Mesenchymal stem cell (in vitro differentiated cells and primary cell): ENCODE measurements at regions not wholly inside any gene's neighbourhood (a gene's known extent, or its start where the extent isn't known, plus 50 kb on each side); places are given as distances from the start of the nearest gene placed in this dataset.

Experiments
- DNase-seq: peaks from one replicate; pipeline ENCODE4 v3.0.0-alpha.2; 2013
- H2AFZ ChIP-seq: one replicate; pipeline ENCODE4 v1.6.1; 2013; ENCODE audit warnings: low read depth, mild to moderate bottlenecking, control low read depth, inconsistent platforms, low read length, moderate library complexity
- H2AK5ac ChIP-seq: 2 replicates; pipeline ENCODE4 v1.6.1; 2013; ENCODE audit warnings: low read length, moderate library complexity, mild to moderate bottlenecking, inconsistent platforms; ENCODE audit not compliant: severe bottlenecking
- H2BK120ac ChIP-seq: one replicate; pipeline ENCODE4 v1.6.1; 2013; ENCODE audit warnings: low read depth, mild to moderate bottlenecking, inconsistent platforms, low read length, moderate library complexity
- H2BK12ac ChIP-seq, 2 experiments: one replicate each; pipeline ENCODE4 v1.6.1; 2013; ENCODE audit warnings: inconsistent platforms in 2 of 2, low read length in 2 of 2, mild to moderate bottlenecking in 2 of 2, moderate library complexity in 2 of 2, control low read depth in 1 of 2
- H2BK15ac ChIP-seq: one replicate; pipeline ENCODE4 v1.6.1; 2013; ENCODE audit warnings: mild to moderate bottlenecking, low read depth, inconsistent platforms; ENCODE audit not compliant: poor library complexity, severe bottlenecking
- H2BK5ac ChIP-seq: 2 replicates; pipeline ENCODE4 v1.6.1; 2013; ENCODE audit warnings: low read depth, mild to moderate bottlenecking, low read length, control low read depth, inconsistent platforms; ENCODE audit not compliant: poor library complexity, severe bottlenecking
- H3K14ac ChIP-seq, 2 experiments: one replicate each; pipeline ENCODE4 v1.6.1; 2013; ENCODE audit warnings: inconsistent platforms in 2 of 2, low read length in 2 of 2, control low read depth in 1 of 2, mild to moderate bottlenecking in 1 of 2, moderate library complexity in 1 of 2
- H3K18ac ChIP-seq, 2 experiments: one replicate each; pipeline ENCODE4 v1.6.1; 2013; ENCODE audit warnings: inconsistent platforms in 2 of 2, low read length in 2 of 2, control low read depth in 1 of 2, low read depth in 1 of 2, mild to moderate bottlenecking in 1 of 2
- H3K23ac ChIP-seq, 2 experiments: one replicate each; pipeline ENCODE4 v1.6.1; 2013; ENCODE audit warnings: inconsistent platforms in 2 of 2, low read length in 2 of 2, mild to moderate bottlenecking in 2 of 2, moderate library complexity in 2 of 2, control low read depth in 1 of 2
- H3K27ac ChIP-seq: 2 replicates; pipeline ENCODE4 v1.5.1; 2013; ENCODE audit warnings: mild to moderate bottlenecking, moderate library complexity, low read length, control low read depth, inconsistent platforms; ENCODE audit not compliant: poor library complexity, severe bottlenecking
- H3K27me3 ChIP-seq, 2 experiments: 2 replicates each; pipeline versions ENCODE4 v1.6.1 to v1.7.0; 2013; ENCODE audit warnings: low read length in 2 of 2, mild to moderate bottlenecking in 2 of 2, moderate library complexity in 2 of 2, control low read depth in 1 of 2, inconsistent platforms in 1 of 2; ENCODE audit not compliant: control insufficient read depth in 1 of 2, insufficient read depth in 1 of 2
- H3K36me3 ChIP-seq, 2 experiments: 2 replicates each; pipeline versions ENCODE4 v1.6.1 to v1.7.0; 2013; ENCODE audit warnings: low read length in 2 of 2, control low read depth in 1 of 2, inconsistent platforms in 1 of 2, low read depth in 1 of 2, mild to moderate bottlenecking in 1 of 2; ENCODE audit not compliant: insufficient read depth in 2 of 2, control insufficient read depth in 1 of 2
- H3K4ac ChIP-seq, 2 experiments: one replicate each; pipeline ENCODE4 v1.6.1; 2013; ENCODE audit warnings: inconsistent platforms in 2 of 2, low read length in 2 of 2, mild to moderate bottlenecking in 2 of 2, moderate library complexity in 2 of 2, control low read depth in 1 of 2, low read depth in 1 of 2
- H3K4me1 ChIP-seq: 2 replicates; pipeline ENCODE4 v1.6.1; 2013; ENCODE audit warnings: low read depth, low read length, control low read depth; ENCODE audit not compliant: control insufficient read depth, insufficient read depth
- H3K4me2 ChIP-seq: 2 replicates; pipeline ENCODE4 v1.6.1; 2013; ENCODE audit warnings: low read length, mild to moderate bottlenecking, inconsistent platforms; ENCODE audit not compliant: poor library complexity, severe bottlenecking
- H3K4me3 ChIP-seq, 2 experiments: 2 replicates each; pipeline versions ENCODE4 v1.5.1 to v1.7.0; 2013; ENCODE audit warnings: low read length in 2 of 2, mild to moderate bottlenecking in 2 of 2, control low read depth in 1 of 2, low read depth in 1 of 2; ENCODE audit not compliant: insufficient read depth in 1 of 2
- H3K79me1 ChIP-seq: replicated peaks from 2 replicates; pipeline ENCODE4 v1.6.1; 2013; ENCODE audit warnings: mild to moderate bottlenecking, control low read depth, low read length, inconsistent platforms; ENCODE audit not compliant: poor library complexity, severe bottlenecking
- H3K9ac ChIP-seq: 2 replicates; pipeline ENCODE4 v1.7.0; 2013; ENCODE audit warnings: mild to moderate bottlenecking, low read length, moderate library complexity
- H3K9me3 ChIP-seq: 2 replicates; pipeline ENCODE4 v1.7.0; 2013; ENCODE audit warnings: mild to moderate bottlenecking, low read length; ENCODE audit not compliant: control insufficient read depth
- H4K8ac ChIP-seq: one replicate; pipeline ENCODE4 v1.6.1; 2013; ENCODE audit warnings: inconsistent platforms, mild to moderate bottlenecking, low read length, moderate library complexity
- H4K91ac ChIP-seq: one replicate; pipeline ENCODE4 v1.6.1; 2013; ENCODE audit warnings: mild to moderate bottlenecking, low read length, inconsistent platforms
- WGBS: methylation state at CpG from one replicate; pipeline ENCODE4 v1.1.7; 2013; ENCODE audit warnings: mixed read lengths; 5-methylcytosine and 5-hydroxymethylcytosine counted together

DNA sequence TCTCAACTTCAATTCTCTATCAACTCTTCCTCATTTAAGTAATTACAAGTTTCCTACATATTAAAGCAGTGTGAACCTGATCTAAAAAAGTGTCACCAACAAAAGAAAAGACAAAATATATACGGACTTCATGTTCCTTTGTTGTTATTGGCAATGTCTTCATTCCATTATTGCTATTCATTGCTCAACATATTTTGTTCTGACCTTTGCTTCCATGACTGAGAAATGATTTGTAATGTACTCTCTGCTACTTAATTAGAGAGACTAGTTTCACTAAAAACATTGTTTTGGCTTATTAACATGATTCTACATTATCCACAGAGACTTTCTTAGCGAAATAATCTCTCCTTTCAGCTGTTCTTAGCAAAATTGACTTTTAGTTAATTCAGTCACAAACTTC is 657.2 kb upstream of the ROBO1 start:
- H3K23ac ChIP-seq, result no peak overlapping the region
- no peak overlapping the region for H3K14ac ChIP-seq
- no peak for DNase-seq
- no peak overlapping the region for H2AFZ ChIP-seq
- no peak overlapping the region for H2BK12ac ChIP-seq
- H3K4ac ChIP-seq, result no peak overlapping the region
- no peaks in the 10 kb centered on the region for H3K27me3 ChIP-seq
- H3K9me3 ChIP-seq, result no peaks in the 10 kb centered on the region
- H2AK5ac ChIP-seq, result no peak overlapping the region
- no peaks in the 10 kb centered on the region for H3K79me1 ChIP-seq
- no peak overlapping the region for H2BK120ac ChIP-seq
- no peak overlapping the region for H2BK15ac ChIP-seq
- no peak overlapping the region for H3K9ac ChIP-seq
- H4K91ac ChIP-seq, result no peak overlapping the region
- no peak overlapping the region for H3K4me3 ChIP-seq
- no peak overlapping the region for H3K4me2 ChIP-seq
- H4K8ac ChIP-seq, result no peak overlapping the region
- no peaks in the 10 kb centered on the region for H3K4me1 ChIP-seq
- no peak overlapping the region for H3K27ac ChIP-seq
- H3K18ac ChIP-seq, result no peak overlapping the region
- no peak overlapping the region for H2BK5ac ChIP-seq
- H3K36me3 ChIP-seq, result no peaks in the 10 kb centered on the region
- WGBS, result 75% methylated on average over 1 of the region's 2 CpGs

DNA sequence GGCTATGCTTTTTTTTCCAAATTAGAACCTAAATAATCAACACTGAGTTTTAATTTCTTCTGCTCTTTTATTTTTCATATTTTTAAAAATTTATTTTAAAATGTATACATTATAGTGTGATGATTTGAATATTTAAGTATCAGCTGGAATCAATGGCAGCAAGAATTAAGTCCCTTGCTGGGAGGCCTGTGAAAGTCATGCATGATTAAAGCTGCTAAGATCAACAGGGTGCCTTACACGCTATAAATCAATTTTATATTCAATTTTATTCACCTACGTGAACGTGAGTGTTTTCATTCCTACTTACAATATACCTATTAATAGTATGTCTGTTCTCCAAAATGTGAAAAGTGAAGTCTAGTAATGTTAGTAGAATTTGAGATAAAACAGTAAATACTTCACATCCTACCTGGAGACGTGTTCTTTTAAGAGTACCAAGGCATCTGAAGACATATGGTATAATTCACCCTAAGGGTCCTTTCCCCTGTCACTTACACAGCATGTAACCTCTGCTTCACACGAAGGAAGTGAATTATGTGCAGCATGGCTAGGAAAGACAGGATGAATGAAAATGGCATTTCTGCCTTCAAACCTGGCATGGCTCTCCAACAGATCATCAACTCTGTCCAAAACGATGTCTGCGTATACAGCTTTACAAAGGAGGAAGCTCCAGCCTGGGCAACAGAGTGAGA is 640.4 kb upstream of the ROBO1 start:
- H3K27ac ChIP-seq, result no peak overlapping the region
- no peaks in the 10 kb centered on the region for H3K36me3 ChIP-seq
- no peak overlapping the region for H2AFZ ChIP-seq
- no peak overlapping the region for H2BK5ac ChIP-seq
- H2AK5ac ChIP-seq, result no peak overlapping the region
- no peak overlapping the region for H3K18ac ChIP-seq
- no peak overlapping the region for H4K8ac ChIP-seq
- DNase-seq, result no peak
- no peak overlapping the region for H3K23ac ChIP-seq
- no peaks in the 10 kb centered on the region for H3K27me3 ChIP-seq
- H3K4ac ChIP-seq, result no peak overlapping the region
- no peaks in the 10 kb centered on the region for H3K4me1 ChIP-seq
- H3K4me3 ChIP-seq, result no peak overlapping the region
- 71% methylated on average over 4 of the region's 7 CpGs for WGBS
- no peak overlapping the region for H4K91ac ChIP-seq
- H3K79me1 ChIP-seq, result no peaks in the 10 kb centered on the region
- H3K14ac ChIP-seq, result no peak overlapping the region
- no peak overlapping the region for H2BK12ac ChIP-seq
- no peaks in the 10 kb centered on the region for H3K9me3 ChIP-seq
- no peak overlapping the region for H3K4me2 ChIP-seq
- H2BK15ac ChIP-seq, result no peak overlapping the region
- H3K9ac ChIP-seq, result no peak overlapping the region
- H2BK120ac ChIP-seq, result no peak overlapping the region

DNA sequence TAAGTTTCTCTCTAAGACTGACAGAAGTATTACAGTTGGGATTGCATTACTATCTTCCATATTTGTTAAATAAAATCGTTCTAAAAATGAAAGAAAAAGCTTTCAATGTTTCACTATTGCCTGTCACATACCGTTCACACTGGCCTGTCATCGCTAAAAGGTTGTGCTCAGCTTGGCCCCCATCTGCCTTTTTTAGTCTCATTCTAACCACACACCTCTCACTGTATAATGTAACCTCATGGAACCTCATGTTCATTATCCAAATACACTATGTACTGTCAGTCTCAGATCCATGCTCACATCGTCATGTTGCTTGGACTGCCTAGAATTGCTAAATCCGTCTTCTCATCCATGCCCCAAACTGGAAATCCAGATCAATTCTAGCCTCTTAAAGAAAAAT is 637.8 kb upstream of the ROBO1 start:
- no peak overlapping the region for H3K4me2 ChIP-seq
- H3K9me3 ChIP-seq, result no peaks in the 10 kb centered on the region
- DNase-seq, result no peak
- no peak overlapping the region for H3K23ac ChIP-seq
- H2BK12ac ChIP-seq, result no peak overlapping the region
- H2AFZ ChIP-seq, result no peak overlapping the region
- no peak overlapping the region for H2BK15ac ChIP-seq
- H3K27ac ChIP-seq, result no peak overlapping the region
- H4K91ac ChIP-seq, result no peak overlapping the region
- no peak overlapping the region for H3K9ac ChIP-seq
- H3K14ac ChIP-seq, result no peak overlapping the region
- no peaks in the 10 kb centered on the region for H3K4me1 ChIP-seq
- H3K4me3 ChIP-seq, result no peak overlapping the region
- H3K27me3 ChIP-seq, result no peaks in the 10 kb centered on the region
- H2BK120ac ChIP-seq, result no peak overlapping the region
- no peak overlapping the region for H2AK5ac ChIP-seq
- no peaks in the 10 kb centered on the region for H3K79me1 ChIP-seq
- H2BK5ac ChIP-seq, result no peak overlapping the region
- 92% methylated on average over 5 of the region's 5 CpGs for WGBS
- H4K8ac ChIP-seq, result no peak overlapping the region
- no peak overlapping the region for H3K4ac ChIP-seq
- H3K18ac ChIP-seq, result no peak overlapping the region
- no peaks in the 10 kb centered on the region for H3K36me3 ChIP-seq

- Histone ChIP-seq H3K36me3 (no peaks in the 10 kb centered on the region), H4K8ac (no peak overlapping the region), H3K27me3 (no peaks in the 10 kb centered on the region), H3K79me1 (no peaks in the 10 kb centered on the region), H3K14ac (no peak overlapping the region), H3K23ac (no peak overlapping the region), H3K4me2 (no peak overlapping the region), H3K4me3 (no peak overlapping the region), H2BK15ac (no peak overlapping the region), H3K4ac (no peak overlapping the region), H3K9me3 (no peaks in the 10 kb centered on the region), H2BK5ac (no peak overlapping the region), H2AK5ac (no peak overlapping the region), H2BK120ac (no peak overlapping the region), H2BK12ac (no peak overlapping the region), H3K27ac (no peak overlapping the region), H3K18ac (no peak overlapping the region), H3K4me1 (no peaks in the 10 kb centered on the region), H2AFZ (no peak overlapping the region), H3K9ac (no peak overlapping the region), H4K91ac (no peak overlapping the region)
- no peak for DNase-seq
- WGBS, result 93% methylated on average over 4 of the region's 5 CpGs
Observed at GRCh38 chr3:80395023-80395422, 627.2 kb upstream of the ROBO1 start.
